Activated T-helper 1 cell treated with anti-CD3 and anti-CD28 coated beads, Interleukin-12 subunit alpha, Interleukin-12 subunit beta, Interleukin-2, Interleukin-4 antibody, amounts not matched to agents 30 ng/mL and 10 ng/mL and 1 ng/mL, durations not matched to agents 14 hours and 24 hours and 36 hours (primary cell): ENCODE measurements at regions not wholly inside any gene's neighbourhood (a gene's known extent, or its start where the extent isn't known, plus 50 kb on each side); places are given as distances from the start of the nearest gene placed in this dataset.
"Not testable (repeated sequence)": the region's sequence is repeated elsewhere in the genome, so short reads cannot be mapped to it uniquely, and the experiment has no call there.

Experiments used
- DNase-seq: peaks from one replicate; pipeline ENCODE4 v3.0.0; 2021; ENCODE audit warnings: low spot score
- H3K27ac Mint-ChIP-seq: one replicate; pipeline ENCODE4 v1.8.0; 2021; ENCODE audit warnings: mild to moderate bottlenecking, mixed read lengths
- H3K27me3 Mint-ChIP-seq: one replicate; pipeline ENCODE4 v1.8.0; 2022; ENCODE audit warnings: mild to moderate bottlenecking, moderate library complexity, mixed read lengths; ENCODE audit not compliant: insufficient read depth
- H3K36me3 Mint-ChIP-seq: one replicate; pipeline ENCODE4 v1.8.0; 2021; ENCODE audit warnings: low read depth, mixed read lengths
- H3K4me1 Mint-ChIP-seq: one replicate; pipeline ENCODE4 v1.8.0; 2021; ENCODE audit warnings: low read depth, mixed read lengths
- H3K4me3 Mint-ChIP-seq: one replicate; pipeline ENCODE4 v1.8.0; 2021; ENCODE audit warnings: mild to moderate bottlenecking, moderate library complexity, mixed read lengths
- H3K9me3 Mint-ChIP-seq: one replicate; pipeline ENCODE4 v1.8.0; 2021; ENCODE audit warnings: mixed read lengths
- intact Hi-C: fragments of 100-400 bp; cut with micrococcal nuclease; formaldehyde crosslinking; loops from one replicate; pipeline ENCODE4 v1.15.1; 2024

DNA sequence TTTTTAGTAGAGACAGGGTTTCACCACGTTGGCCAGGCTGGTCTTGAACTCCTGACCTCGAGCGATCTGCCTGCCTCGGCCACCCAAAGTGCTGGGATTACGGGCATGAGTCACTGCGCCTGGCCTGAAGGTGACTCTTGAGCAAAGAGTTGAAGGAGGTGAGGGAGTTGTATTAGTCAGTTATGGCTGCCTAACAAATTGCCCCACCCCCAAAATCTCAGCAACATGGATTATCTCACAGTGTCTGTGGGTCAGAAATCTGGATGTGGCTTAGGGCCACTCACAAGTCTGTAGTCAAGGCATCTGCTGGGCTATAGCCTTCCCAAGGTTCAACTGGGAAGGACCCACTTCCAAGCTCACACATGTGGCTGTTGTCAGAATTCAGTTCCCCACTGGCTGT is 52.8 kb upstream of the ADGRE5 start:
- DNase-seq = no peak
- no peaks in the 10 kb centered on the region for H3K9me3 Mint-ChIP-seq
- H3K36me3 Mint-ChIP-seq = no peaks in the 10 kb centered on the region
- no peak overlapping the region for H3K4me3 Mint-ChIP-seq
- intact Hi-C loops = no loop called here
- H3K4me1 Mint-ChIP-seq = no peaks in the 10 kb centered on the region
- H3K27ac Mint-ChIP-seq = no peak overlapping the region
- no peaks in the 10 kb centered on the region for H3K27me3 Mint-ChIP-seq

DNA sequence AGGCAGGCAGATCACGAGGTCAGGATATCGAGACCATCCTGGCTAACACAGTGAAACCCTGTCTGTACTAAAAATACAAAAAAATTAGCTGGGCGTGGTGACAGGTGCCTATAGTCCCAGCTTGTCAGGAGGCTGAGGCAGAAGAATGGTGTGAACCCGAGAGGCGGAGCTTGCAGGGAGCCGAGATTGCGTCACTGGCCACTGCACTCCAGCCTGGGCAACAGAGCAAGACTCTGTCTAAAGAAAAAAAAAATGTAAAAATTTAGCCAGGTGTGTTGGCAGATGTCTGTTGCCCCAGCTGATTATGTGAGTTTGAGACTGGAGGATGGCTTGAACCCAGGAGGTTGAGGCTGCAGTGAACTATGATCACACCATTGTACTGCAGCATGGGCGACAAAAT is 54.2 kb upstream of the ADGRE5 start:
- not testable (repeated sequence) for H3K27me3 Mint-ChIP-seq, H3K4me3 Mint-ChIP-seq, H3K36me3 Mint-ChIP-seq

DNA sequence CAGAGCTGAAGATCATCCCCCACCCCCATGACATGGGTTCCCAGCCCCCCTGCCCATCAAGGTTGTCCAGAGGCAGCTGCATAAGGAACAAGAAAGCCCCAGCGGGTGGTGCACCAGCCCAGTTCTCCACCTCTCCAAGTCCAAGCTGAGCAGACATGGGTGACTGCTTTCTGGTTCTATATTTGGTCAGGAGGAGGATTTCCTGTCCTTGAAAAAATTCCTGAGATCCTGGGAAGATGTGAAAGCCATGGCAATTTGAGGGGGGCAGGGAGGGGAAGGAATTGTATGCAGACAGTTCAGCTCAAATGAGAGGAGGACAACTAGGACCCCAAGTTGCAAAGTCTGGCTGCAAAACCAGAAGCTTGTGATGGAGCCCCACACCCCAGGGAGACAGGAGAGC is 55.4 kb upstream of the ADGRE5 start:
- no peak for DNase-seq
- intact Hi-C loops = no loop called here
- H3K27ac Mint-ChIP-seq = no peak overlapping the region
- no peaks in the 10 kb centered on the region for H3K9me3 Mint-ChIP-seq
- H3K4me1 Mint-ChIP-seq = no peaks in the 10 kb centered on the region
- no peaks in the 10 kb centered on the region for H3K36me3 Mint-ChIP-seq
- no peak overlapping the region for H3K4me3 Mint-ChIP-seq
- H3K27me3 Mint-ChIP-seq = peaks cover 6% of the 10 kb centered on the region

More for the DNA sequence above, 54.2 kb upstream of the ADGRE5 start:
- intact Hi-C loops, H3K9me3 Mint-ChIP-seq, DNase-seq, H3K27ac Mint-ChIP-seq, H3K4me1 Mint-ChIP-seq: not testable (repeated sequence)

DNA sequence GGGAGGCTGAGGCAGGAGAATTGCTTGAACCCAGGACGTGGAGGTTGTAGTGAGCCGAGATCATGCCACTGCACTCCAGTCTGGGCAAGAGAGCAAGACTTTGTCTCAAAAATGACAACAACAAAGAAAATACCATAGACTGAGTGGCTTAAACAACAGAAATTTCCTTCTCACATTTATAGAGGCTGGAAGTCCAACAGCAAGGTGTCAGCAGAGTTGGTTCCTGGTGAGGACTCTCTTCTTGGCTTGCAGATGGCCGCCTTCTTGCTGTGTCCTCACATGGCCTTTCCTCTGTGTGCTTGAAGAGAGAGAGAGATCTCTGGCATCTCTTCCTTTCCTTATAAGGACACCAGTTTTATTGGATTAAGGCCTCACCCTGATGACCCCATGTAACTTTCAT is 56.1 kb upstream of the ADGRE5 start:
- peaks cover 6% of the 10 kb centered on the region for H3K27me3 Mint-ChIP-seq
- no peaks in the 10 kb centered on the region for H3K4me1 Mint-ChIP-seq
- intact Hi-C loops = no loop called here
- no peaks in the 10 kb centered on the region for H3K9me3 Mint-ChIP-seq
- no peaks in the 10 kb centered on the region for H3K36me3 Mint-ChIP-seq
- no peak for DNase-seq
- H3K4me3 Mint-ChIP-seq = no peak overlapping the region
- H3K27ac Mint-ChIP-seq = no peak overlapping the region

DNA sequence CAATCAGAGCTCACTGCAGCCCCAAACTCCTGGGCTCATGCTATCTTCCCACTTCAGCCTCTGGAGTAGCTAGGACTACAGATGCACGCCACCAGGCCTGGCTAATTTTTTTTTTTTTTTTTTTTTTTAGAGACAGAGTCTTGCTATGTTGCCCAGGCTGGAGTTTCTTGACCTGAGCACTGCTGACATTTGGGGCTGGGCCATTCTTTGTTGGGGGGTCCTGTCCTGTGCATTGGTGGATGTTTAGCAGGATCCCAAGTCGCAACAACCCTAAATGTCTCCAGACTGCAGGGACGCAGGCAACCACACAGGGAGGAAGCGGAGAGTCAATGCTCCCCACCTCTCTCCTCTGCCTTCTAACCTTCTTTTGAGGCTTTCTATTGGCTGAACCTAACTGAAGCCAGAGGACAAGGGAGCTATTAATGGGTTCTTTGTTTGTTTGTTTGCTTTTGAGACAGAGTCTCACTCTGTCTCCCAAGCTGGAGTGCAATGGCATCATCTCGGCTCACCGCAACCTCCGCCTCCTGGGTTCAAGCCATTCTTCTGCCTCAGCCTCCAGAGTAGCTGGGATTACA is 58.3 kb upstream of the ADGRE5 start:
- DNase-seq = no peak
- Mint-ChIP-seq H3K9me3 (no peaks in the 10 kb centered on the region), H3K27me3 (peaks cover 6% of the 10 kb centered on the region), H3K36me3 (no peaks in the 10 kb centered on the region), H3K4me1 (no peaks in the 10 kb centered on the region), H3K4me3 (no peak overlapping the region), H3K27ac (no peak overlapping the region)
- intact Hi-C loops = no loop called here

DNA sequence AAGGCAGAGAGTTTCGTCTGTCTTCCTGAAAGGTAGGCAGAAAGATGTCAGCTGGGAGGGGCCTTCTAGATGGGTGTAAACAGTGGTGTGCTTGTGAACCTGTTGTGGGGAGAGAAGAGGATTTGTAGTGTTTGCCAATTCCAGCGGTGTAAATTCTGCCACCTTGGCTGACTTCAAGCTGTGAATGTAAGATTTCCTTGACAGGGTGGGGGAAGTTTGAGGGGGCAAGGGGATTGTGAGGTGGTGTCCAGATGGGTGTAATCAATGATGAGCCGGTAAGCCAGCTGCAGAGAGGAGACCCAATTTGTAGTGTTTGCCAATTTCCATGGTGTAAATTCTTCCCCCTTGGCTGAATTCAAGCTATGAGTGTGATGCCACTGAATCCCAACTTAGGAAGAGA is 61.0 kb upstream of the ADGRE5 start:
- no peak overlapping the region for H3K4me3 Mint-ChIP-seq
- H3K36me3 Mint-ChIP-seq = no peaks in the 10 kb centered on the region
- intact Hi-C loops = no loop called here
- no peaks in the 10 kb centered on the region for H3K4me1 Mint-ChIP-seq
- no peak overlapping the region for H3K27ac Mint-ChIP-seq
- no peaks in the 10 kb centered on the region for H3K9me3 Mint-ChIP-seq
- H3K27me3 Mint-ChIP-seq = peaks cover 6% of the 10 kb centered on the region
- no peak for DNase-seq

DNA sequence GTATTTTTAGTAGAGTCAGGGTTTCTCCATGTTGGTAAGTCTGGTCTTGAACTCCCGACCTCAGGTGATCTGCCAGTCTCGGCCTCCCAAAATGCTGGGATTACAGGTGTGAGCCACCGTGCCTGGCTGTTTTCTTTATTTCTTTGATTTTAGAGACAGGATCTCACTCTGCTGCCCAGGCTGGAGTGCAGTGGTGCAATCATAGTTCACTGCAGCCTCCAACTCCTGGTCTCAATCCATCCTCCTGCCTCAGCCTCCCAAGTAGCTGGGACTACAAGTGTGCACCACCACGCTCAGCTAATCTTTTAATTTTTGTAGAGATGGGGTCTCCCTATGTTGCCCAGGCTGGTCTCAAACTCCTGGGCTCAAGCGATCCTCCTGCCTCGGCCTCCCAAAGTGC is 61.5 kb upstream of the ADGRE5 start:
- H3K9me3 Mint-ChIP-seq, H3K27ac Mint-ChIP-seq, H3K4me3 Mint-ChIP-seq, intact Hi-C loops, H3K27me3 Mint-ChIP-seq, DNase-seq, H3K4me1 Mint-ChIP-seq, H3K36me3 Mint-ChIP-seq: not testable (repeated sequence)

DNA sequence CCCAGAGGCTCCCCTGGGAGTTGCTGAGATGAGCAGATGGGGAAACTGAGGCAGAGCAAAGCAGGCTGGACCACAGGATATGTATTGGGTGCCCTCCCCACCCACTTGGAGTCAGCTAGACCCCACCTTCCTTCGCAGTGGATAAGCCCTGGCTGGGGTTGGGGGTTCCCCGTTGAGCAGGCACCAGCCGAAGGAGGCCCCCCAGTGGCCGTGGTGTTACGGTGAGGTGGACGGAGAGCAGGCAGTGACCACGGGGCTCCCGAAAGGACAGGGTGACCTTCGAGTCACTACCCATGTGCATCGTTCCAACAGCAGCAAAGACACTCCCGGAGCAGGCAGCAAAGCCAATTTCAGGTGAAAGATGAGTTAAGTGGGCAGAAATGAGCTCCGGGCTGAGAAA is 62.4 kb upstream of the ADGRE5 start:
- Mint-ChIP-seq H3K4me1 (no peaks in the 10 kb centered on the region), H3K4me3 (no peak overlapping the region), H3K27ac (no peak overlapping the region), H3K36me3 (no peaks in the 10 kb centered on the region), H3K27me3 (peaks cover 6% of the 10 kb centered on the region), H3K9me3 (no peaks in the 10 kb centered on the region)
- intact Hi-C loops = no loop called here
- DNase-seq = no peak

DNA sequence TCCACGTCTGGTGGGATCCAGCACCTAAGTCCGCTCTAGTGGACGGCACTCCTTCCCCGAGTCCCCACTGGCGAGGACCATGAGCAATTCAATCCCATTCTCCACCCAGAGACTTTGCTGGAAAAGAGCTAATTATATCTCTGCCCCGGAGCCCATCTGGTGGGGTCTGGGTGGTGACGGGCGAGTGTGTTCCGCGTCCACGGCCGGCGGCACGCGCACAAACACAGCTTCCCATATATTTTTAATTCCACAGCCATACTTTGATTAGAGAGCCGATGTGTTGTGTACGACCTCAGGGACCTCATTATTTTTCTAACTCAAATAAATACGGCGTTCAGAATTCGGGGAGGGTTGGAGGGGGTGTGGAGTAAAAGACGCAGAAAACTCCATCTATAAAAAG is 64.1 kb upstream of the ADGRE5 start:
- Mint-ChIP-seq H3K27ac (no peak overlapping the region), H3K9me3 (no peaks in the 10 kb centered on the region), H3K36me3 (no peaks in the 10 kb centered on the region), H3K4me3 (no peak overlapping the region), H3K27me3 (peaks cover 4% of the 10 kb centered on the region), H3K4me1 (no peaks in the 10 kb centered on the region)
- no peak for DNase-seq
- intact Hi-C loops = no loop called here

DNA sequence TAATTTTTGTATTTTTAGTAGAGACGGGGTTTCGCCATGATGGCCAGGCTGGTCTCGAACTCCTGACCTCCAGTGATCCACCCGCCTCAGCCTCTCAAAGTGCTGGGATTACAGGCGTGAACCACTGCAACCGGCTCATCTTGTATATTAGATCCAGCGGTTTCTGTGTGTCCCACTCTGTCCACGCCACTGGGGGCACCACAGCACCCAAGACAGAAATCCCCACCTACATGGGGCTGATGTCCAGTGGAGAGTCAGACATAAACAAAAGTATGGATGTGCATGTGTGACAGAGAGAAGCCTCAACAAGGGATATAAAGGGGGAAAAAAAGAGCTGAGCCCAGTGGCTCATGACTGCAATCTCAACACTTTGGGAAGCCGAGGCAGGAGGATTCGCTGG is 65.8 kb upstream of the ADGRE5 start:
- Mint-ChIP-seq H3K27ac (no peak overlapping the region), H3K4me1 (peaks cover under 1% of the 10 kb centered on the region), H3K27me3 (no peaks in the 10 kb centered on the region), H3K9me3 (no peaks in the 10 kb centered on the region), H3K36me3 (no peaks in the 10 kb centered on the region), H3K4me3 (no peak overlapping the region)
- no peak for DNase-seq
- intact Hi-C loops = no loop called here

DNA sequence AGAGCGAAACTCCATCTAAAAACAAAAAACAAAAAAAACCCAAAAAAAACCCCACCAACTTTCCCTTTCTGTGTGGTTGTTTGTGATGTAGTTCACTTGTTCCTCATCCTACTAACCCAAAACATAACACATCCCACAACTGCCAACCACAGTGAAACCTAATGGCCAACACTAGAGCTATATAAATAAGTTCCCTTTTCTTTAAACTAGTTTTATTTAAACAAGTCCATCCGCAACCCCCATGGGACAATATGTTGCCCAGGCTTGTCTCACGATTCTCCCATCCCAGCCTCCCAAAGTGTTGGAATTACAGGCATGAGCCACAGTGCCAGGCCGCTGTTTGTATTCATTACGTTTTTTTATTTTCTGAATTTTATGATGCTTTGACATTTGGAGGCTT is 71.2 kb upstream of the ADGRE5 start:
- intact Hi-C loops = no loop called here
- DNase-seq = no peak
- no peak overlapping the region for H3K4me3 Mint-ChIP-seq
- H3K36me3 Mint-ChIP-seq = no peaks in the 10 kb centered on the region
- peaks cover 2% of the 10 kb centered on the region for H3K27me3 Mint-ChIP-seq
- peaks cover 24% of the 10 kb centered on the region for H3K4me1 Mint-ChIP-seq
- no peak overlapping the region for H3K27ac Mint-ChIP-seq
- no peaks in the 10 kb centered on the region for H3K9me3 Mint-ChIP-seq

DNA sequence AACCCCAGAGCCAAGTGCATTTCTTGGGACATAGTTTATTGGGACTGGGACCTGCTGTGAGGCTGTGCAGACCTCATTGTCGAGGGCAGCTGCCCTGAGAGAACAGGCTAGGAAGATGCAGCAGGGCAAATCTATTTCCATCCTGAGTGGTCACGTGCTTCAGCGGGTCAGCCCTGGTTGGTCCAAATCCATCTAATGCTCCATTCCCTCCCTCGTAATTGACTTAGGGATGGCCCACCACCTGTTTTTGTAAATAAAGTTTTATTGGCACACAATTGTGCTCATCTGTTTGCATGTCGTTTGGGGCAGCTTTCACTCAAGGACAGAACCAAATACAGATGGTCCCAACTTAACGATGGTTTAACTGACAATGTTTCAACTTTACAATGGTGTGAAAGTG is 75.5 kb upstream of the ADGRE5 start:
- Mint-ChIP-seq H3K4me1 (peaks cover 24% of the 10 kb centered on the region), H3K4me3 (no peak overlapping the region), H3K36me3 (no peaks in the 10 kb centered on the region), H3K27ac (no peak overlapping the region), H3K9me3 (no peaks in the 10 kb centered on the region), H3K27me3 (peaks cover 12% of the 10 kb centered on the region)
- DNase-seq = no peak
- intact Hi-C loops = no loop called here

DNA sequence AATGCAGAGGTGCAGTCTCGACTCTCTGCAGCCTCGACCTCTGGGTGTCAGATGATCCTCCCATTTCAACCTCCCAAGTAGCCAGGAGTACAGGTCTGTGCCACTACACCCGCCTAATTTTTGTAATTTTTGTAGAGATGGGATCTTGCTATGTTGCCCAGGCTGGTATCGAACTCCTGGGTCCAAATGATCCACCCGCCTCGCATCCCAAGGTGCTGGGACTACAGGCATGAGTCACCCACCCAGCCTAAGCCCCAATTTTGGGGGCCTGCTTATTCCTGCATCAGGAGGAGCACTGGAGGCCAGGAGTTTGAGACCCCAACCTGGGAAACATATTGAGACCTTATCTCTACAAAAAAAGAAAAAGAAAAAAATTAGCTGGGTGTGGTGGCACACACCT is 80.1 kb upstream of the ADGRE5 start:
- Mint-ChIP-seq H3K36me3 (no peaks in the 10 kb centered on the region), H3K27me3 (peaks cover 13% of the 10 kb centered on the region), H3K4me1 (no peaks in the 10 kb centered on the region), H3K4me3 (no peak overlapping the region), H3K27ac (no peak overlapping the region), H3K9me3 (no peaks in the 10 kb centered on the region)
- DNase-seq = no peak
- intact Hi-C loops = no loop called here

DNA sequence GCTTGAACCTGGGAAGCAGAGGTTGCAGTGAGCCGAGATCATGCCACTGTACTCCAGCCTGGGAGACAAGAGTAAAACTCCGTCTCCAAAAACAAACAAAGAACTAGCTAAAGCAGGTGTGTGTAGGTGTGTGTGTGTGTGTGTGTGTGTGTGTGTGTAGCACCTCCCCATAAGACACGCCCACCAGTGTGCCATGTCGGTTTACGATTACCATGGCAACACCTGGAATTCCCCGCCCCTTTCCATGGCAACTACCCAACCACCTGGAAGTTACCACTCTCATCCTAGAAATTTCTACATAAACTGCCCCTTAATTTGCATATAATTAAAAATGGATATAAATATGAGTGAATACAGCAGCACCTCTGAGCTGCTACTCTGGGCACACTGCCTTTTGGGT is 80.9 kb upstream of the ADGRE5 start:
- no peak overlapping the region for H3K27ac Mint-ChIP-seq
- H3K4me3 Mint-ChIP-seq = no peak overlapping the region
- intact Hi-C loops = no loop called here
- no peaks in the 10 kb centered on the region for H3K9me3 Mint-ChIP-seq
- H3K4me1 Mint-ChIP-seq = no peaks in the 10 kb centered on the region
- DNase-seq = no peak
- H3K27me3 Mint-ChIP-seq = peaks cover 15% of the 10 kb centered on the region
- H3K36me3 Mint-ChIP-seq = no peaks in the 10 kb centered on the region
